ENCODE measurements at regions not wholly inside any gene's neighbourhood (a gene's known extent, or its start where the extent isn't known, plus 50 kb on each side); places are given as distances from the start of the nearest gene placed in this dataset.

DNA sequence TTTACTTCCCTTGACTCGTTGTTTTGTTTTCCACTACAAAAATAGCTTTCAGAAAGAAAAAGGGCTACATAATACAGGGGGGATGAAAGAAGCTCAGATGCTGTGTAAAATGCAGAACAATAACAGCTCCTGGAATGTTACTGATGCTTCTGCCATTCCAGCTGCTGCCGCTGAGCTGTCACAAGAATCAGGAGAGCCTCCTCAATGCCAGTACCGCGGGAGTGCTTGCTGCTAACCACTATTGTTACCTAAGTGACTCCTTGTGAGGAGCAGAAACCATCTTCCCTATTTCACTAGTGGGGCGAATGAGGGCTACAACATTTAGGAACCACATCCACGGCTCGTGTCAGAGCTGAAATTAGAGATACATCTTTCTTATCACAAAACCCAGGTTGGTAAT lies 384.8 kb downstream of the GALR1 start:
- CTCF ChIA-PET: no interaction called here
- Histone ChIP-seq H3K4me3 (ENCODE audit: low read depth, low read length) (no peak overlapping the region), H3K36me3 (ENCODE audit: control insufficient read depth, insufficient read depth, low read length) (no peaks in the 10 kb centered on the region), H3K27me3 (ENCODE audit: control insufficient read depth, insufficient read depth, low read length) (no peaks in the 10 kb centered on the region)
- no peak for DNase-seq (ENCODE audit: low read depth)
- POLR2A ChIA-PET: no interaction called here
- TF ChIP-seq, protein P1, sequence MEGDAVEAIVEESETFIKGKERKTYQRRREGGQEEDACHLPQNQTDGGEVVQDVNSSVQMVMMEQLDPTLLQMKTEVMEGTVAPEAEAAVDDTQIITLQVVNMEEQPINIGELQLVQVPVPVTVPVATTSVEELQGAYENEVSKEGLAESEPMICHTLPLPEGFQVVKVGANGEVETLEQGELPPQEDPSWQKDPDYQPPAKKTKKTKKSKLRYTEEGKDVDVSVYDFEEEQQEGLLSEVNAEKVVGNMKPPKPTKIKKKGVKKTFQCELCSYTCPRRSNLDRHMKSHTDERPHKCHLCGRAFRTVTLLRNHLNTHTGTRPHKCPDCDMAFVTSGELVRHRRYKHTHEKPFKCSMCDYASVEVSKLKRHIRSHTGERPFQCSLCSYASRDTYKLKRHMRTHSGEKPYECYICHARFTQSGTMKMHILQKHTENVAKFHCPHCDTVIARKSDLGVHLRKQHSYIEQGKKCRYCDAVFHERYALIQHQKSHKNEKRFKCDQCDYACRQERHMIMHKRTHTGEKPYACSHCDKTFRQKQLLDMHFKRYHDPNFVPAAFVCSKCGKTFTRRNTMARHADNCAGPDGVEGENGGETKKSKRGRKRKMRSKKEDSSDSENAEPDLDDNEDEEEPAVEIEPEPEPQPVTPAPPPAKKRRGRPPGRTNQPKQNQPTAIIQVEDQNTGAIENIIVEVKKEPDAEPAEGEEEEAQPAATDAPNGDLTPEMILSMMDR (IDR thresholded peaks at IDR 0.05; ENCODE audit: insufficient read depth, low read depth, low read length): no peak

DNA sequence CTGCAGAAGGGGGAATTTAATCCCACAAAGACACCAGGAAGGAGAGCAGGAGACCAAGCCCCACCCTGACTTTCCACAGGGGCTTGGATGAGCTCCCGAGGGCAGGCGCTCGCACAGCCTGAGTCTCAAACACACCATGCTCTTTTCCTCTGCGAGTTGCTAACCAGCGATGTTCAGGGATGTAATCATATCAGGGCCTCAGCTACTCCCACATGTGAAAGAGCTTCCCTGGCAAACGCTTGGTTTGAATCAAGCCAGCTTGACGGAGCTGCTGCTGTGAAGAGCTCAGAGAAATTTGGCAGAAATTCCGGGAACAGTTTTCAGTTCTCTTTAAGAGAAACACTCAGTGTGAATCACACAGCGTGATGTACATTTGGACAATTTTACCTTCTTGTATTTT lies 385.8 kb downstream of the GALR1 start:
- Histone ChIP-seq H3K4me3 (ENCODE audit: low read depth, low read length) (no peak overlapping the region), H3K27me3 (ENCODE audit: control insufficient read depth, insufficient read depth, low read length) (no peaks in the 10 kb centered on the region), H3K36me3 (ENCODE audit: control insufficient read depth, insufficient read depth, low read length) (no peaks in the 10 kb centered on the region)
- POLR2A ChIA-PET: no interaction called here
- TF ChIP-seq, protein P1 (IDR thresholded peaks at IDR 0.05; ENCODE audit: insufficient read depth, low read depth, low read length): no peak
- DNase-seq (ENCODE audit: low read depth): no peak
- CTCF ChIA-PET: no interaction called here

- DNase-seq (ENCODE audit: low read depth): no peak
- H3K27me3 ChIP-seq (ENCODE audit: control insufficient read depth, insufficient read depth, low read length): no peaks in the 10 kb centered on the region
- ChIA-PET POLR2A (no interaction called here), CTCF (no interaction called here)
- no peak overlapping the region for H3K4me3 ChIP-seq (ENCODE audit: low read depth, low read length)
- H3K36me3 ChIP-seq (ENCODE audit: control insufficient read depth, insufficient read depth, low read length): no peaks in the 10 kb centered on the region
- TF ChIP-seq, protein P1 (IDR thresholded peaks at IDR 0.05; ENCODE audit: insufficient read depth, low read depth, low read length): no peak
Observed at GRCh38 chr18:77635858-77636257, 386.2 kb downstream of the GALR1 start.

DNA sequence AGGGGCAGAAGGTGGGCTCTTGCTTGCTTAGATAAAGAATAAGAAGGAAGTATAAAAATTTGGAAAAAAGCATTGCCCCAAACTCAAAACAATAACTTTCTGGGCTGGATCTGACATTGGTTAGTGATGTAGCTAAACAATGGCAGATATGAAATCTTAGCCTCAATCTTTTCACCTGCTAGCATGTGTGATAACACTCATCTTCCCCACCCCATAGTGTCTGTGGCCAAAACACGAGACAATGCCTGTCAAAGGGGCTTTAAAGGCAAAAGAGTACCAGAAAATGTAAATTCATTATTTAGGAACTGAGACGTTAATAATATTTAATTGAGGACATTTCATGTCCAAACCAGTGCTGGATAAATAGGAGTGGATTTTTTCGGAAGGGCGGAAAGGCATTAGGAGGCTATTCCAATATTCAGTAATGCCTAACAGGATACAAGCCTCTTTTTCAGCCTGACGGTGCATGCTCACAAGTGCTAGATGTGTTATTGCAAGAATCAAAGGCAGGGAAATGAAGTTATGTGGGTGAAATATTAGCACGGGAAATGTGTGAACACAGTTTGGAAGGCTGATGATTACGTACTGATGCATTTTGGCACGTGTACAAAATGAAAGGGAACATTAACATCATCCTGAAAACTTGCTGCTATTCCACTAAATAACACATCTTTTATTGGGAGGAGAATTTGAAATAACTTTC lies 395.7 kb downstream of the GALR1 start:
- no peaks in the 10 kb centered on the region for H3K27me3 ChIP-seq (ENCODE audit: control insufficient read depth, insufficient read depth, low read length)
- no peak overlapping the region for H3K4me3 ChIP-seq (ENCODE audit: low read depth, low read length)
- H3K36me3 ChIP-seq (ENCODE audit: control insufficient read depth, insufficient read depth, low read length): no peaks in the 10 kb centered on the region
- TF ChIP-seq, protein P1 (IDR thresholded peaks at IDR 0.05; ENCODE audit: insufficient read depth, low read depth, low read length): no peak
- DNase-seq (ENCODE audit: low read depth): no peak
- ChIA-PET CTCF (no interaction called here), POLR2A (no interaction called here)

- H3K27me3 ChIP-seq (ENCODE audit: control insufficient read depth, insufficient read depth, low read length): no peaks in the 10 kb centered on the region
- TF ChIP-seq, protein P1 (IDR thresholded peaks at IDR 0.05; ENCODE audit: insufficient read depth, low read depth, low read length): no peak
- H3K4me3 ChIP-seq (ENCODE audit: low read depth, low read length): no peak overlapping the region
- CTCF ChIA-PET: interaction anchor here (0.7 kb wide), 1 partner anchor 16 kb away, joined by 3 read pairs; no protein-coding TSS in a partner anchor
- POLR2A ChIA-PET: no interaction called here
- no peak for DNase-seq (ENCODE audit: low read depth)
- no peaks in the 10 kb centered on the region for H3K36me3 ChIP-seq (ENCODE audit: control insufficient read depth, insufficient read depth, low read length)
Observed at GRCh38 chr18:77647472-77647871, 397.8 kb downstream of the GALR1 start.
